ENCODE measurements at regions not wholly inside any gene's neighbourhood (a gene's known extent, or its start where the extent isn't known, plus 50 kb on each side); places are given as distances from the start of the nearest gene placed in this dataset.
"Not testable (repeated sequence)": the region's sequence is repeated elsewhere in the genome, so short reads cannot be mapped to it uniquely, and the experiment has no call there.

DNA sequence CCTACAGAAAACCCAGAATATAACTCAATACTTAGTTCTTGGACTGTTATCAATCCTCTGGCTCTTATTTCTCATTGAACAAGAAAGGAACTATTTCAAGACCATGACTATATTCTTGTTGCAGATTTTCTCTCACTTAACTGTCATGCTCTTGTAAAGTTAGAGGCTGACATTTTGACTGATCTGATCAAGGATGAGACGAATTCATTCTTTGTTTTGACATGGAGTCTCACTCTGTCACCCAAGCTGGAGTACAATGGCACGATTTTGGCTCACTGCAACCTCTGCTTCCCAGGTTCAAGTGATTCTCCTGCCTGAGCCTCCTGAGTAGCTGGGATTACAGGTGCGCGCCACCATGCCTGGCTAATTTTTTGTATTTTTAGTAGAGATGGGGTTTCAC is 367.9 kb upstream of the SEMA3C start:
- DNase-seq (ENCODE audit: low spot score), result not testable (repeated sequence)

DNA sequence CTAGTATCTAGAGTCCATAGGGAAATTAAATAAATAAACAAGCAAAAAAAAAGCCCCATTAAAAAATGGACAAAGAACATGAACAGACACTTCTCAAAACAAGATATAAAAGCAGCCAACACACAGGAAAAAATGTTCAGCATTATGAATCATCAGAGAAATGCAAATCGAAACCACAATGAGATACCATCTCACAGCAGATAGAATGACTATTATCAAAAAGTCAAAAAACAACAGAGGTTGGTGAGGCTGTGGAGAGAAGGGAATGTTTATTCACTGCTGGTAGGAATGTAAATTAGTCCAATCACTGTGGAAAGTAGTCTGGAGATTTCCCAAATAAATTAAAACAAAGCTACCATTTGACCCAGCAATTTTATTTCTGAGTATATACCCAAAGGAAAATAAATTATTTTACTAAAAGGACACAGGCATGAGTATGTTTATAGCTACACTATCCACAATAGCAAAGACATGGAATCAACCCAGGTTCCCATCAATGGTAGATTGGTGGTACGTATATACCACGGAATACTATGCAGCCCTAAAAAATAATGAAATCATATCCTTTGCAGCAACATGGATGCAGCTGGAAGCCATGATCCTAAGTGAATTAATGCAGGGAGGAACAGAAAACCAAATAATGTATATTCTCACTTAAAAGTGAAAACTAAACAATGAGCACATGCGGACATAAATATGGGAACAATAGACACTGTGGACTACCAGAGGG is 366.5 kb upstream of the SEMA3C start:
- no peak for DNase-seq (ENCODE audit: low spot score)

DNA sequence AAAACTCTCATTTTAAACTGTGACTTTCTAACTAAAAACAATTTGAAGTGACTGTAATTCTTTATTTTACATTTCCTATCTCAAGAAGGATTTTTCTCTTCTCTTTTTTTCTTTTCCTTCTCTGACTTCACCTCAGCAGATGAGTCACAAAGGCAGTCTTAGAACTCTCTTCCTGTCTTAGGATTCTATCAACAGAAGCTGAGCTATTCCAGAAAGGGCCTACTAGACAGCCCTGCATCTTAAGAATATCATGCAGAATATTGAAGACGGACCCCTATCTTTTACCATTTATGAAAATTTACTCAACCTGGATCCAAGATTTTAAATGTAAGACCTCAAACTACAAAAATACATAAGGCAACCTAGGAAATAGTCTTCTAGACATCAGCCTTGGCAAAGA is 365.7 kb upstream of the SEMA3C start:
- no peak for DNase-seq (ENCODE audit: low spot score)

- no peak for DNase-seq (ENCODE audit: low spot score)
Measured at GRCh38 chr7:81280531-81280930, 361.7 kb upstream of the SEMA3C start.

GRCh38 chr7:81277691-81278090 is 358.8 kb upstream of the SEMA3C start:
- no peak for DNase-seq (ENCODE audit: low spot score)

DNA sequence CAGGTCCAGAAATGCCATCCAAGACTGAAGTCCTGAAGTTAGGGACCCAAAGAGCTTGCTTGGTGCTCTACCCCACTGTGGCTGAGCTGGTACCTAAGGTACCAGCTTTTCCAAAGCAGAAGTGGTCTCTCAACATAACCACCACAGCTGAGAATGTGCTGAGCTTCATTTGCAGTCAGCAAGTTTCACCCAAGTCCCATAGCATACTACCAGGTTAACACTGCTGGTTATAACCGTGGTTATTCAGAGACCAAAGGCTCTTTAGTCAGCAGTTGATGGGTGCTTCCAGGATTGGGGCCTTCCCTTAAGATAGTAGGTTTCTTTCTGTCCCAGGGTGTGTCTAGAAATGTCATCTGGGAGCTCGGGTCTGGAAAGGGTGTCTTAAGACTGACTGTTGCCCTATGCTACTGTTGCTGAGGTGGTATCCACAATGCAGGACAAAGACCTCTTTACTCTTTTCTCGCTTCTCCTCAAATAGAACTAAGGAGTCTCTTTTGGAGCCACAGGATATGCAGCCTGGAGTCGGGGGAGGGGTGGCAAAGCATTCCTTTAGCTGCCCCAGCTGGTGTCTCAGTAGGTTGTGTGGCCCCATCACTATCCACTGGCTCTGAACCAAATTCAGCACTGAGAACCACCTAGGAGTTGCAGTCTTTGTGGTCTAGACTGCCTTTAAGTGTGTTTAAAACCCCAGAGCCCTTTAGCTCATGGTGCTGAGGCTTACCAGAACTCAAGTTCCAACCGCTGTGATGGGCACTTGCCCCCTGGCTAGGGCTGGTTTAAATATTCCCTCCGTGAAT is 354.9 kb upstream of the SEMA3C start:
- no peak for DNase-seq (ENCODE audit: low spot score)

GRCh38 chr7:81272176-81272575 is 353.3 kb upstream of the SEMA3C start:
- no peak for DNase-seq (ENCODE audit: low spot score)

DNA sequence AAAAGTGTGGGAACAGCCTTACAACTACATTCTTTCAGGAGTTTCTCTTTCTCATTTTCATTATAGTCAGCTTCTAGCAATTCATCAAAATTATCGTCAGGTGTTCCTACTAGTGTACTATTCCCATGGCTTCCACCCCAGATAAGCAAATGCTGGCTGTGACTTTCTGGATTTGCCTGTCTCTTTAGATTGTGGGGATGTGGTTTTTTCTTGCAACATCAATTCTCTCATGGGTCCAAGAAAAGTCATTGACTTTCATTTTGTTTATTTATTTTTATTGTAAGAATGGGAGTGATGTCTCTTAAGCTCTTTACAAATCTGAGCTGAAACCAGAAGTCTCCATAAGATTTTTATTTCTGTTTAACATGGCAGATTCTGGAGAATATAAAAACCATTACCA is 349.7 kb upstream of the SEMA3C start:
- no peak for DNase-seq (ENCODE audit: low spot score)

- no peak for DNase-seq (ENCODE audit: low spot score)
Measured at GRCh38 chr7:81267508-81267907, 348.7 kb upstream of the SEMA3C start.

DNA sequence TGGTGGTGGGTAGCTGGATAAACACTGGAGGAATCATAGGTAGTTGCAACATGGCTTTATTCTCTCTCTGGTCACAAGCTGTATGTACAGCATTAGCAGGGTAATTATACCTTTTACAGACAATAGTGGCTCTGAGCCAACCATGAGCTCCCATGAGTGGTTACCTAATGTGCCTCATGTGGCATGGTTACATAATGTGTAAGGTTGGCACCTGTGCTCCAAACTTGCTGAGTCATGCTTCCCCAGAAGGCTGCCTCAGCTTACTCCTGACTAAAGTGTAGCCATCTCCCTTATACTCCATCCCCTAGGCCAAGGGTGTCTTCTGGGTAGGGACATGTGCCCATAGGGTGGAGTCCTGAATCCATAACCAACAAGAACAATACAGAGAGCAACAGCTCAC is 345.3 kb upstream of the SEMA3C start:
- no peak for DNase-seq (ENCODE audit: low spot score)

DNA sequence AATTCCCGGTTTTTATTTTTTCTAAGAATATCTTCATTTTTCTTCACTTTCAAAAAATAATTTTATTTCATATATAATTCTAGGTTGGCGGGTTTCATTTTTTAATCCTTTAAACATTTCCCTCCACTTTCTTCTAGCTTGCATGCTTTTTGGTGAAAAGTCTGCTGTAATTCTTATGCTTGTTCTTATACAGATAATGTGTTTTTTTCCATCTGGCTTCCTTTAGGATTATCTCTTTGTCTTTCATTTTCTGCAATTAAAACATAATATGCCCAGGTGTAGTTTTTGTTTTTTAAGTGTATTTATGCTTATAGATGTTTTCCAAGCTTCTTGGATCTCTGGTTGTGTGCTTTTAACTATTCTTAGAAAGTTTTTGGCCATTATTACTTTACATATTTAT is 341.3 kb upstream of the SEMA3C start:
- no peak for DNase-seq (ENCODE audit: low spot score)

DNA sequence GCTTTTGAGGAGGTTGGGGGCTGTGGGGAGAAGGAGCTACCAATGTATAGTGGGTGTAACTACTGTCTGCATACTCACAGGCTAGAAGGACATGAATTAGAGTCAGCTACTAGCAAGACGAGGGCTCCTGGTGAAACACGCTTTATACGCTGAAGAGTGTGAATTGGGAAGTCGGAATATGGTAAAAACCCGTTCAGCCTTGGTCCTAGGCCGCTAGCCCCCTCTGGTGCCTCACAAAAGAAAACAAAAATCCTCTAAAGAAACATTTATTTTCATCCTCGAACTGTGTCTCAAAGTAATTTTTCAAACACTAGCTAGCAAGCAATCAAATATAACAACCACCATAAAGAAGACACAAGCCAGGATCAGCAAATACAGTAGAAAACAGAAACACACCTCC is 338.1 kb upstream of the SEMA3C start:
- no peak for DNase-seq (ENCODE audit: low spot score)

- DNase-seq (ENCODE audit: low spot score), result no peak
Measured at GRCh38 chr7:81248420-81248819, 329.6 kb upstream of the SEMA3C start.

DNA sequence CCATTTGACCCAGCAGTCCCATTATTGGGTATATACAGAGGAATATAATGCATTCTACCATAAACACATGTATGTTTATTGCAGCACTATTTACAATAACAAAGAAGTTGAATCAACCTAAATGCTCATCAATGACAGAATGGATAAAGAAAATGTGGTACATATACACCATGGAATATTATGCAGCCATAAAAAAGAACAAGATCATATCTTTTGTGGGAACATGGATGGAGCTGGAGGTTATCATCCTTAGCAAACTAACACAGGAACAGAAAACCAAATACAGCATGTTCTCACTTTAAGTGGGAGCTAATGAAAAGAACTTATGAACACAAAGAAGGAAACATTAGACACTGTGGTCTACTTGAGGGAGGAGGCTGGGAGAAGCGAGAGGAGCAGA is 328.5 kb upstream of the SEMA3C start:
- not testable (repeated sequence) for DNase-seq (ENCODE audit: low spot score)

DNA sequence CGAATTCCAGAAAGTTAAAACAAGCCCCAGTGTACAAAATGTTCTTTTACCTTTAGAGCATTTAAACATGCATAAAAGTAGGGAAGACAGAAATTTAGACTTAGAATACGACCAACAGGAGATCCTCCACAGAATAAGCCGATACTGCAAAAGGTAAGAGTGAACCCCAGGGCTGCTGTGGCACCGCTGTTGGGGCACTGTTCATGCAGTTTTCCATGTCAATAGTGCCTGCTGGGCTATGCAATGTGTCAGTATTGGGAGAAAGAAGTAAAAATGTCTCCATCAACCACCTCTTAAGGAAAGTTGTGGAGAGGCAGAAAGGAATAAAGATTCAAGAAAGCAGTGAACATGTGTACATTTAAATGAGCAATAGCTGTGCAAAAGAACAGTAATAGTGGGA is 326.5 kb upstream of the SEMA3C start:
- DNase-seq (ENCODE audit: low spot score), result no peak

- DNase-seq (ENCODE audit: low spot score), result no peak
Measured at GRCh38 chr7:81244224-81244623, 325.4 kb upstream of the SEMA3C start.

GRCh38 chr7:81236560-81236959 is 317.7 kb upstream of the SEMA3C start:
- no peak for DNase-seq (ENCODE audit: low spot score)

- no peak for DNase-seq (ENCODE audit: low spot score)
Measured at GRCh38 chr7:81235997-81236396, 317.1 kb upstream of the SEMA3C start.

- DNase-seq (ENCODE audit: low spot score), result no peak
Measured at GRCh38 chr7:81234896-81235295, 316.0 kb upstream of the SEMA3C start.

DNA sequence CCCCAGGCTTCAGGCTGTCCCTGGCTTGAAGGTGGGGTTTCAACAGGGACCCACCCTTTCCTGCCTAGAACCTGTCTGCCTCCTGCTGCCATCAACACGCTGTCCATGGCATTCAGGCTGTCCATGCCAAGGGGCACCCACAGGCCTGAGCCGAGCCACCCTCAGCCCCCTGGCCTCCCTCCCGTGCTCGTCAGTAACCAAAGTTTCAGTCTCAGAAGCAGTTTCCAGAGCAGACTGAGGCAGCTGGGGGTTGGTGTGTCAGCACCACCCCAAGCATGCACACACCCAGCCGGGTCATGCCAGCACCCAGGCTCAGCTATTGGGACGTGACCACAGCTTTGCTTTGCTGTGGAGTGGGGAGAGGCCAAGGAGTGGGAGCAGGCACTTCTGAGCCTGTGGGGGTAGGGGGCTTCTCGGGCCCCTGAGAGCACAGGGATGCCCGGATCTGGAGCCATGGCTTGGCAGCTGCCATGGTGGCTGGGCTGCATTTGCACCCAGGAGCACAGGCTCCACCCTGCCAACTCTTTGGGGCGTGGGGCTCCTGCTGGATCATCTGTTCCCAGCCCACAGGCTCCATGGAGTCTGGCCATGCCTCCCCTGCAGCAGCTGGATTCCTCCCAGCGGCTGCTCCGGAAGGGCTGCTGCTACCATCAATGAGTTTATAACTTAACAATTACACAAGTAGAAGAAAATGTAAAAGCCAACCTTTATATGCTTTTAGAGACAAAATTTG is 314.5 kb upstream of the SEMA3C start:
- no peak for DNase-seq (ENCODE audit: low spot score)

- DNase-seq (ENCODE audit: low spot score), result no peak
Measured at GRCh38 chr7:81232084-81232799, 313.4 kb upstream of the SEMA3C start.

DNA sequence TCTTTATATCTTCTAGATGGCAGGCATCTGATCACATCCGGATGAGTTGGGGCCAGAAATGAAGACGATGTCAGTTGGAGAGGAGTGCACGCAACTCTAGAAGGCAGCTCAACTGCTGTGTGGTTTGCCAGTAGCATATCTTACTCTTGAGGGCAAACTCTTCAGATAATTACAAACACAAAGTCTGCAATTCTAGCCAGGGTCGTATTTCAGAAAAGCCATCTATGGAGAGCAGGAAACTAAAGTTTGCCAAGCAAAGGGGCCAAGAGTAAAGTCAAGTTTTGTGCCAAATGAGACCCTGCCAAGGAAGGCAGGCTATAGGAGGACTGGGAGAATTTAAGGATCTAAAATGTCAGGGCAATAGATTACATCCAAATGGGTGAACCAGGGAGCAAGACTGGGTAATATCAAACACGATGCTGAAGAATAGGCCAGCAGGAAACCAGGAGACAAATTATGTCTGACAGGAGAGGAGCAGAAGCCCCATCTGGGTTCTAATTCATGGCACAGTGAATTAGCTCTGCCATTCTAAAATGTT is 312.5 kb upstream of the SEMA3C start:
- DNase-seq (ENCODE audit: low spot score), result no peak
